ENCODE measurements at regions not wholly inside any gene's neighbourhood (a gene's known extent, or its start where the extent isn't known, plus 50 kb on each side); places are given as distances from the start of the nearest gene placed in this dataset.

GRCh38 chr4:20506827-20507226, 193.4 kb upstream of the PACRGL start:
- H3K9me3 Mint-ChIP-seq, result no peaks in the 10 kb centered on the region
- Histone ChIP-seq H3K4me2 (ENCODE audit: insufficient read depth, insufficient read length, low read length) (no peak overlapping the region), H3K27ac (ENCODE audit: insufficient read length, low read depth, low read length) (no peak overlapping the region), H2AFZ (ENCODE audit: low read length) (no peak overlapping the region), H3K9ac (ENCODE audit: extremely low read depth, insufficient read length, low read length) (no peak overlapping the region), H2BK12ac (ENCODE audit: insufficient read length, low read depth, low read length) (no peak overlapping the region), H3K27me3 (ENCODE audit: insufficient read depth, low read length) (no peaks in the 10 kb centered on the region), H3K23ac (ENCODE audit: insufficient read length, low read depth, low read length) (no peak overlapping the region), H3K23me2 (ENCODE audit: insufficient read length, low read depth, low read length, poor library complexity, severe bottlenecking) (no peaks in the 10 kb centered on the region), H4K91ac (ENCODE audit: insufficient read length, low read depth, low read length) (no peak overlapping the region), H4K8ac (replicated peaks; ENCODE audit: insufficient read length, low read depth, low read length) (no peak overlapping the region), H2BK15ac (ENCODE audit: low read depth, low read length) (no peak overlapping the region), H2BK120ac (ENCODE audit: low read depth, low read length, poor library complexity, severe bottlenecking) (no peak overlapping the region), H3T11ph (ENCODE audit: low read length) (no peak overlapping the region), H4K20me1 (ENCODE audit: control insufficient read depth, insufficient read depth, insufficient read length) (no peaks in the 10 kb centered on the region), H3K79me2 (ENCODE audit: insufficient read depth, low read length) (no peaks in the 10 kb centered on the region), H2BK5ac (ENCODE audit: insufficient read length, low read length) (no peak overlapping the region), H3K18ac (ENCODE audit: insufficient read length, low read depth, low read length) (no peak overlapping the region), H3K79me1 (ENCODE audit: insufficient read depth, low read depth, low read length, poor library complexity, severe bottlenecking) (no peaks in the 10 kb centered on the region), H4K5ac (ENCODE audit: insufficient read length, low read depth, low read length) (no peak overlapping the region), H3K14ac (ENCODE audit: insufficient read depth, low read length) (no peak overlapping the region), H2BK20ac (ENCODE audit: low read depth, low read length, poor library complexity, severe bottlenecking) (no peak overlapping the region), H3K9me3 (ENCODE audit: control insufficient read depth, low read depth, low read length) (no peaks in the 10 kb centered on the region), H3K56ac (ENCODE audit: insufficient read length, low read depth, low read length) (no peak overlapping the region), H3K4ac (ENCODE audit: low read depth, low read length) (no peak overlapping the region), H2AK5ac (ENCODE audit: insufficient read length, low read length) (no peak overlapping the region), H3K4me1 (ENCODE audit: insufficient read depth, low read length) (no peaks in the 10 kb centered on the region)
- H3K4me1 Mint-ChIP-seq, result no peaks in the 10 kb centered on the region
- no peak overlapping the region for H3K27ac Mint-ChIP-seq
- no peaks in the 10 kb centered on the region for H3K36me3 Mint-ChIP-seq (ENCODE audit: insufficient read depth in 1 of 3, low read depth in 3 of 3)
- WGBS (ENCODE audit: extremely low coverage, insufficient read length, low lambda C conversion rate), result no CpG with 5 or more reads among the region's 2 CpGs
- no peak for DNase-seq
- no peak for TF ChIP-seq CTCF (conservative IDR thresholded peaks at IDR 0.05)
- no peaks in the 10 kb centered on the region for H3K27me3 Mint-ChIP-seq (ENCODE audit: low read depth)
- no peak overlapping the region for H3K4me3 Mint-ChIP-seq
